AG10803 (cell line): ENCODE measurements at regions not wholly inside any gene's neighbourhood (a gene's known extent, or its start where the extent isn't known, plus 50 kb on each side); places are given as distances from the start of the nearest gene placed in this dataset.

Experiments
- DNase-seq: peaks from one replicate; pipeline ENCODE4 v3.0.0; 2010; ENCODE audit warnings: low read depth
- H3K4me3 ChIP-seq: 2 replicates; pipeline ENCODE4 v1.5.1; 2011; ENCODE audit warnings: mild to moderate bottlenecking, low read length, control low read depth
- CTCF ChIP-seq: conservative IDR thresholded peaks from 2 replicates; pipeline ENCODE4 v1.5.1; 2011; ENCODE audit warnings: mild to moderate bottlenecking, low read length, control low read depth, inconsistent platforms

GRCh38 chr1:62917314-62917713 is 133.4 kb downstream of the ATG4C start:
- H3K4me3 ChIP-seq: no peak overlapping the region
- TF ChIP-seq CTCF: no peak
- no peak for DNase-seq

DNA sequence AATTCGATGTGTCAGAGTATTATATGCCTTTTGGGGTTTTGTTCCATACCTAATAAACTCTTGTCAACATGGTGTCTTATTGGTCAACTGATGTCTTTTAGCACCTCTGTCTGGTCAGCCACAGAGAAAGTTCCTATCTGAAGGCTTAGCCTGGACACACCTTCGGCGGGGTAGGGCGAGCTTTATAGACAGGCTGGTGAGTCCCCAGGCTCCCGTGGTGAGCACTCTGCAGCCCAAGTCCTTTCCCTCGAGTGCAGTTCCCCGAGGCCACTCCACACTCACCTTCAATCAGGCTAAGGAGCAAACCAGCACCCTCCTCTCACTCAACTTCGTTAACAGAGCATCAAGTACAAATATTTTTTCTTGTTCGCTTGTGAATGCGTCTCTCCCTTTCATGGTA is 133.9 kb downstream of the ATG4C start:
- no peak overlapping the region for H3K4me3 ChIP-seq
- DNase-seq: no peak
- no peak for TF ChIP-seq CTCF

DNA sequence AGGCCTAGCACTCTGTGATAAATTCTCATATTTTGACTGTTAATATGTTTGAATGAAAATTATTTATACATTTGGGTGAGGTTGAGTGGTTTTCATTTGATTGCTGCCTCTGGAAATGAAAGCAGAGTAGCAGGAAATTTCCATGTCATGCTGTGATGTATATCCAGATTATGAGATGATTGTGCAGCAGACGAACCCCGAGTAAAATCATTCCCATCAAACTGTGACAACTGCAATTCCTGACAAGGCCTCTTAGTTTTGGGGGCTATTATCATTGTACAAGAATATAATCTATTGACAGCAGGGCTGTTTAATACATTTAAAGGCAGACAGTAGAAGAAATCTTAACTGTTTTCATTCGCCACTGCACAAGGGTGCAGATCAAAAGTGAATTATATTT is 134.8 kb downstream of the ATG4C start:
- no peak for TF ChIP-seq CTCF

GRCh38 chr1:62922006-62922405 is 138.1 kb downstream of the ATG4C start:
- H3K4me3 ChIP-seq: no peak overlapping the region
- no peak for DNase-seq
- TF ChIP-seq CTCF: no peak

More for the DNA sequence above, 134.8 kb downstream of the ATG4C start:
- no peak for DNase-seq
- H3K4me3 ChIP-seq: no peak overlapping the region

DNA sequence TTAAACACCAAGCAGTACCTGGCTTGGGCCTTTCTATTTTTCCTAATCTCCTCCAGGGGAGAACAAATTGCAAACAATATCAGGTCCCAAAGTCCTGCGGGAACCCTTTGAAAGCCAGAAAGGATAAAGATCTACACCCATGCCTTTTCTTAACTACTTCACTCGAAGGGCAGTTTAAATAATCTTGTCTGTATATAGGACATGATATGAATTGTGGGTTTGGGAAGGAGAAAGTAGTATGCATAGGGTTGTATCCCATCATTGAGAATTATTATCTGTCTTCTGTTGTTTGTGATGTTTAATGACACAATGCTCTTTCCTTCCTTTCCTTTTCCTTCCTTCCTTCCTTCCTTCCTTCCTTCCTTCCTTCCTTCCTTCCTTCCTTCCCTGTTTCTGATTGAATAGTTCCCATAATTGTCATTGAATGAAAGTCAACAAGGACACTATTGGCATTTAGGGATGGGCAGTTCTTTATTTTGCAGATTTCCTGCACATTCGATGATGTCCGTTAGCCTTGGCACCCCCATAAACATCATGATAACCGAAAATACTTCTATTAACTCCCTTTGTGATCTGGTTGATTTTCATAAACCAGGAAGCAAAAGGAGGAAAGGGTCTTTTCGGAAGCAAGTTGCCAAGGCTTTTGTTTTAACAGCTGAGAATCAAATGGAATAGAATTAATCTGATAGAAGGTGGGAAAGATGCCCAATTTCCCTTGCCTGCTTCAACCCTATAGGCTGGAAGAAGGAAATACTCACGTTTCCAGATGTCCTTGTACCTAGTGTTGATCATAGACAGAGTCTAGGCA is 141.3 kb downstream of the ATG4C start:
- no peak for DNase-seq
- no peak for TF ChIP-seq CTCF
- H3K4me3 ChIP-seq: no peak overlapping the region

DNA sequence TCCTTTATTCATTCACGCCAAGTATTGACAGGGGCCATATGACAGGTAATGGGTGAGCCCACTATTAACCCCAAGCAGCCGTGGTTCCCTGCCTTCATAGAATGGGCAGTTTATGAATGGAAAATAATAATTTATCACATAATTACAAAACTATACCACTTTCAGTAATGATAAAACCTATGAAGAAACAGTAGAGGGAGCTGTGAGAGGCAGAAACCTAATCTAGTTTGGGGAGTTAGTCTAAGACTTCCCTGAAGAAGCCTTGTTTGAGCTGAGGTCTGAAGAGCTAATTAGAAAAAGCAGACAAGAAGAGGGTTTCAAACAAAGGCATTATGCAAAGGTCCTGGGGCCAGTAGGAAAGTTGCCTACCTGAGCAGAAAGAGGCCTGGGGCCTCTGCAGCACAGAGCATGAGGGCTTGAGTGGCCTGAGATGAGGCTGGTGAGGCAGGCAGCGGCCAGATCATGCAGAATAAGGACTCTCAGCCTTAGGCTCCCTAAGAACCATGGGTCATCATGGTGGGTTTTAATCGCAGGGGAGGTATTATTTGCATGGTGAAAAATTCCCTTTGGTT is 142.8 kb downstream of the ATG4C start:
- DNase-seq: no peak
- no peak for TF ChIP-seq CTCF
- H3K4me3 ChIP-seq: no peak overlapping the region

DNA sequence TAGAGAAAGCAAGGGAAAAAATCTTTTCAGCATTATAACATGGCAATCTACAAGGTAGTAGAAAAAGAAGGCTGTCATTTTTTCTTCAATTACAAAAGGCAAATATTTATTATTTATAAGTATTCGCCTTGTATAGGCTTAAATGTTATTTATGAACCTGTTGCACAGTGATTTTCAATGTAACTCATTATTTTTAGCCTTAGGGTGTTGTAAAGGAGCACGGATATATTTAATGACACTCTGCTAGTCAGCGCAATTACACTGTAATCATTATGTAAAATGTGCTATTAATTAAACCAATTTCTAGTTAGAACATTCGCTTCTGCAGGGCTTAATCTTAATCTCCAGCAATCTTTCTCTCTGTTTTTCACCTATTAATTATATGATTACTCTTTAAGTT is 145.0 kb downstream of the ATG4C start:
- H3K4me3 ChIP-seq: no peak overlapping the region
- no peak for DNase-seq
- no peak for TF ChIP-seq CTCF
